CD4-positive, CD25-positive, alpha-beta regulatory T cell (primary cell): ENCODE measurements at regions not wholly inside any gene's neighbourhood (a gene's known extent, or its start where the extent isn't known, plus 50 kb on each side); places are given as distances from the start of the nearest gene placed in this dataset.

Experiments used
- ATAC-seq, 2 donors: fragments of 150-1000 bp; cut with Tn5 transposase; one replicate each; pipeline ENCODE4 v1.10.0; 2021; ENCODE audit warnings: low read depth in 2 of 2, moderate number of reproducible peaks in 2 of 2, moderate library complexity in 1 of 2
- DNase-seq, 3 donors: peaks; one replicate each; pipeline versions ENCODE4 v3.0.0 to v3.0.0-alpha.2; 2012 to 2022; ENCODE audit warnings: mixed read lengths in 1 of 3
- H3K27ac ChIP-seq: one replicate; pipeline ENCODE4 v1.7.0; 2013; ENCODE audit warnings: mild to moderate bottlenecking, low read length; ENCODE audit not compliant: insufficient read depth, poor library complexity, severe bottlenecking
- H3K27me3 ChIP-seq: one replicate; pipeline ENCODE4 v1.7.0; 2013; ENCODE audit warnings: low read length; ENCODE audit not compliant: control insufficient read depth, insufficient read depth
- H3K36me3 ChIP-seq: one replicate; pipeline ENCODE4 v1.7.0; 2013; ENCODE audit warnings: mild to moderate bottlenecking, low read length, moderate library complexity; ENCODE audit not compliant: control insufficient read depth, insufficient read depth
- H3K4me1 ChIP-seq: 2 replicates; pipeline ENCODE4 v1.7.0; 2013; ENCODE audit warnings: mild to moderate bottlenecking, low read length; ENCODE audit not compliant: insufficient read depth, control insufficient read depth, poor library complexity, severe bottlenecking
- H3K4me3 ChIP-seq: one replicate; pipeline ENCODE4 v1.7.0; 2013; ENCODE audit warnings: low read depth, mild to moderate bottlenecking, low read length, moderate library complexity
- H3K9me3 ChIP-seq, 2 experiments: 1 replicate in 1 of 2; 2 replicates in 1 of 2; pipeline ENCODE4 v1.7.0; 2013; ENCODE audit warnings: low read length in 2 of 2, mild to moderate bottlenecking in 1 of 2, moderate library complexity in 1 of 2; ENCODE audit not compliant: control insufficient read depth in 2 of 2
- H3K27ac Mint-ChIP-seq, 3 donors: one replicate each; pipeline ENCODE4 v1.8.0; 2020 to 2022; ENCODE audit warnings: mild to moderate bottlenecking in 3 of 3, mixed read lengths in 3 of 3, moderate library complexity in 2 of 3
- H3K27me3 Mint-ChIP-seq: one replicate; pipeline ENCODE4 v1.8.0; 2022; ENCODE audit warnings: mild to moderate bottlenecking, mixed read lengths
- H3K36me3 Mint-ChIP-seq: one replicate; pipeline ENCODE4 v1.8.0; 2020; ENCODE audit warnings: mixed read lengths
- H3K4me1 Mint-ChIP-seq, 4 donors: one replicate each; pipeline ENCODE4 v1.8.0; 2020 to 2022; ENCODE audit warnings: mixed read lengths in 4 of 4, mild to moderate bottlenecking in 1 of 4
- H3K4me3 Mint-ChIP-seq, 4 donors: one replicate each; pipeline ENCODE4 v1.8.0; 2020 to 2022; ENCODE audit warnings: mild to moderate bottlenecking in 4 of 4, mixed read lengths in 4 of 4, moderate library complexity in 3 of 4
- H3K9me3 Mint-ChIP-seq, 7 donors: one replicate each; pipeline ENCODE4 v1.8.0; 2020 to 2022; ENCODE audit warnings: mixed read lengths in 7 of 7, mild to moderate bottlenecking in 3 of 7, moderate library complexity in 2 of 7

DNA sequence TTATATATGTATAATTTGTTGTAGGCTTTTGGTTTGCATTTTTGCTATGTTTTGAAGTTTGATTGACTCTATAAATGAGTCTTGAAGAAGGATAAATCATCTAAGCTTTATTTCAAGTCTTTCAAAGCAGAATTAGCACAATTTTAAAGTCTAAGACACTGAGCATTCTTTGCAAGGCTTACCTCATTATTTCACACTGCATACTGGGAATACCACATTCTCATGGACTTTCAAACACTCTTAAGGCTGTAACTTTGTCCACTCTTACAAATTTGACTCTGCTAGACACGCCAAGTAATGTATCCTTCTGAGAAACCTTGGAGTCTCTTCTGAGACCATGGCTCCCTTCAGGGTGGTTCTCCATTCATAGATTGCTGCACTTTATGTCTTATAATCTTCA lies 281.3 kb upstream of the COL8A1 start:
- peaks cover 0 to 5% (median 0%) of the 10 kb centered on the region in 4 donors for H3K4me1 Mint-ChIP-seq
- Histone ChIP-seq H3K4me3 (no peak overlapping the region), H3K27me3 (no peaks in the 10 kb centered on the region), H3K9me3 (no peaks in the 10 kb centered on the region), H3K27ac (no peak overlapping the region), H3K36me3 (no peaks in the 10 kb centered on the region), H3K4me1 (no peaks in the 10 kb centered on the region)
- H3K36me3 Mint-ChIP-seq = no peaks in the 10 kb centered on the region
- H3K9me3 Mint-ChIP-seq = peaks cover 0 to 7% (median 2%) of the 10 kb centered on the region in 7 donors
- ATAC-seq (no peak), DNase-seq (no peak)
- no peak overlapping the region for H3K27ac Mint-ChIP-seq
- H3K4me3 Mint-ChIP-seq = no peak overlapping the region
- H3K27me3 Mint-ChIP-seq = no peaks in the 10 kb centered on the region

- H3K27me3 Mint-ChIP-seq = no peaks in the 10 kb centered on the region
- H3K36me3 Mint-ChIP-seq = no peaks in the 10 kb centered on the region
- ATAC-seq = no peak
Observed at GRCh38 chr3:99356696-99357095, 281.7 kb upstream of the COL8A1 start.

DNA sequence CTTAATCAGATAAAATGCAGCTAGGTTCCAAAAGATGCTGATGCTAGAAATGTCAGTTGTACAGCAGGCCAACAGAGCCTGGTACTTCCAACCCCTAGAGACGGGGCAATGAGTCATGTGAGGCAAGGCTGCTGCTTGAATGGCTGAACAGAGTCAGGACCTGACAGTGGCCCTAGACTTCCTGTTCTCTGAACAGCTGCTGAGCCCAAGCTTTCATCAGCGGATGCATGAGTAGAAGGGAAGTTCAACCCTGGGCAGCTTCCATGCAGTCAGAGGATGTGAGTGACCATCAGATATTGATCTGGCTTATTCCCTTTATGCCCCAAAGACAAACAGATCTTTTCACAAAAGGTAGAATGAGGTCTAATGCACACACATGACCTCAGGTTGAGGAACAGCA lies 282.9 kb upstream of the COL8A1 start:
- Mint-ChIP-seq H3K4me1 (no peaks in the 10 kb centered on the region), H3K27me3 (no peaks in the 10 kb centered on the region), H3K9me3 (peaks cover 0 to 7% (median 3%) of the 10 kb centered on the region in 7 donors), H3K27ac (no peak overlapping the region), H3K36me3 (no peaks in the 10 kb centered on the region), H3K4me3 (no peak overlapping the region)
- ATAC-seq (no peak), DNase-seq (no peak)
- Histone ChIP-seq H3K4me1 (no peaks in the 10 kb centered on the region), H3K4me3 (no peak overlapping the region), H3K27me3 (no peaks in the 10 kb centered on the region), H3K27ac (no peak overlapping the region), H3K36me3 (no peaks in the 10 kb centered on the region), H3K9me3 (no peaks in the 10 kb centered on the region)

More at GRCh38 chr3:99356696-99357095, 281.7 kb upstream of the COL8A1 start:
- no peak for DNase-seq
- H3K27ac ChIP-seq = no peak overlapping the region
- Mint-ChIP-seq H3K9me3 (peaks cover 0 to 7% (median 3%) of the 10 kb centered on the region in 7 donors), H3K4me1 (peaks cover 0 to under 1% (median 0%) of the 10 kb centered on the region in 4 donors), H3K27ac (no peak overlapping the region), H3K4me3 (no peak overlapping the region)
- H3K27me3 ChIP-seq = no peaks in the 10 kb centered on the region
- H3K9me3 ChIP-seq = no peaks in the 10 kb centered on the region
- no peak overlapping the region for H3K4me3 ChIP-seq
- H3K36me3 ChIP-seq = no peaks in the 10 kb centered on the region
- H3K4me1 ChIP-seq = no peaks in the 10 kb centered on the region

GRCh38 chr3:99352811-99353210 lies 285.6 kb upstream of the COL8A1 start:
- Histone ChIP-seq H3K4me3 (no peak overlapping the region), H3K27ac (no peak overlapping the region), H3K36me3 (no peaks in the 10 kb centered on the region), H3K4me1 (no peaks in the 10 kb centered on the region), H3K27me3 (no peaks in the 10 kb centered on the region), H3K9me3 (no peaks in the 10 kb centered on the region)
- ATAC-seq (no peak), DNase-seq (no peak)
- Mint-ChIP-seq H3K4me3 (no peak overlapping the region), H3K36me3 (no peaks in the 10 kb centered on the region), H3K27ac (no peak overlapping the region), H3K4me1 (no peaks in the 10 kb centered on the region), H3K27me3 (no peaks in the 10 kb centered on the region), H3K9me3 (peaks cover 0 to 5% (median 2%) of the 10 kb centered on the region in 7 donors)

- no peaks in the 10 kb centered on the region for H3K27me3 Mint-ChIP-seq
- H3K4me3 ChIP-seq = no peak overlapping the region
- no peak overlapping the region for H3K27ac ChIP-seq
- peaks cover 0 to 5% (median 2%) of the 10 kb centered on the region in 7 donors for H3K9me3 Mint-ChIP-seq
- no peaks in the 10 kb centered on the region for H3K36me3 ChIP-seq
- ATAC-seq (no peak), DNase-seq (no peak)
- no peak overlapping the region for H3K27ac Mint-ChIP-seq
- no peaks in the 10 kb centered on the region for H3K4me1 ChIP-seq
- no peaks in the 10 kb centered on the region for H3K4me1 Mint-ChIP-seq
- H3K4me3 Mint-ChIP-seq = no peak overlapping the region
- no peaks in the 10 kb centered on the region for H3K9me3 ChIP-seq
- H3K36me3 Mint-ChIP-seq = no peaks in the 10 kb centered on the region
- H3K27me3 ChIP-seq = no peaks in the 10 kb centered on the region
Observed at GRCh38 chr3:99351122-99351521, 287.3 kb upstream of the COL8A1 start.

DNA sequence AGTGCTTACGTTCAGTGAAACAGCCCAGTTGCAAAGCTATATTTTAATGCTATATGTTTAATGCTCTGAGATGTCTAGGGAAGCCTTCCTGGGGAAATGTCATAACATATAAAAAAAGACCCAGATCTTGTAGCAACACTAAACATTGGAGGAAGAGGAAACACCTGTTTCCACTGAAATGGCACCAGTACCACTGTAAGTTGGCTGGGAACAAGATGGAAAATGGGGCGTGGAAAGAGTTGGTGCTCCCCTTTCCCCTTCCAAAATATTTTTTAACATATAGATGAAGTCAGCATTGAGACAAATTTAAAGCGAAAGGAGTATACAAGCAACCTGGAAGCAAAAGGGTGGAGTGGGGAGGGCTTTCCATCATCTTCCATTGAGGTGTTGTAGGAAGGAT lies 289.9 kb upstream of the COL8A1 start:
- no peaks in the 10 kb centered on the region for H3K27me3 ChIP-seq
- Mint-ChIP-seq H3K4me3 (no peak overlapping the region), H3K27me3 (no peaks in the 10 kb centered on the region), H3K27ac (no peak overlapping the region), H3K9me3 (peaks cover 0 to 5% (median 2%) of the 10 kb centered on the region in 7 donors), H3K4me1 (no peaks in the 10 kb centered on the region), H3K36me3 (no peaks in the 10 kb centered on the region)
- no peaks in the 10 kb centered on the region for H3K9me3 ChIP-seq
- no peak overlapping the region for H3K27ac ChIP-seq
- no peak overlapping the region for H3K4me3 ChIP-seq
- no peaks in the 10 kb centered on the region for H3K36me3 ChIP-seq
- H3K4me1 ChIP-seq = no peaks in the 10 kb centered on the region
- no peak for DNase-seq
- ATAC-seq = no peak

DNA sequence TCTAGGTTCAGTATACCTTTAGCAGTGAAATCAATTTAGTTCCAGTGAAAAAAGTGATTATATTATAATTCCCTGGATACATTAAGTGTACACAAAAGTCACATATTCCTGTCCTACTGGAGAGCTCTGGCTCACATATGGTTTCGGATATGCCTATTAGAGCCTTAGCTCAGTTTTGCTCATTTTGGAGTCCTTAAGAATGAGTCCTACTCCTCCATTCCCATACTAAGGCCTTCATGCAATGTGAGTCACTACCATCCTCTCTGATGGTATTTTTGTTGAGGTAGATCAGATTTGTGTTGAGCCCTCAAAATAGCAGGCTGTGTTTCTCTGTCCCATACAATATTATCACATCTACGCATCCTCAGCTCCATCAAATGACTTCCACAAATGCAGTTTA lies 294.2 kb upstream of the COL8A1 start:
- peaks cover 0 to 11% (median 3%) of the 10 kb centered on the region in 7 donors for H3K9me3 Mint-ChIP-seq
- no peaks in the 10 kb centered on the region for H3K27me3 Mint-ChIP-seq
- H3K4me3 Mint-ChIP-seq = no peak overlapping the region
- Histone ChIP-seq H3K27me3 (no peaks in the 10 kb centered on the region), H3K27ac (no peak overlapping the region), H3K4me3 (no peak overlapping the region), H3K36me3 (no peaks in the 10 kb centered on the region), H3K4me1 (no peaks in the 10 kb centered on the region), H3K9me3 (no peaks in the 10 kb centered on the region)
- no peaks in the 10 kb centered on the region for H3K4me1 Mint-ChIP-seq
- no peak for ATAC-seq
- H3K36me3 Mint-ChIP-seq = no peaks in the 10 kb centered on the region
- DNase-seq = no peak
- no peak overlapping the region for H3K27ac Mint-ChIP-seq

- H3K4me3 Mint-ChIP-seq = no peak overlapping the region
Observed at GRCh38 chr3:99342383-99342782, 296.0 kb upstream of the COL8A1 start.

More at GRCh38 chr3:99342383-99342782, 296.0 kb upstream of the COL8A1 start:
- Mint-ChIP-seq H3K27ac (no peak overlapping the region), H3K9me3 (peaks cover 0 to 10% (median 3%) of the 10 kb centered on the region in 7 donors), H3K4me1 (no peaks in the 10 kb centered on the region), H3K27me3 (no peaks in the 10 kb centered on the region), H3K36me3 (no peaks in the 10 kb centered on the region)
- no peak overlapping the region for H3K27ac ChIP-seq
- no peaks in the 10 kb centered on the region for H3K9me3 ChIP-seq
- no peak for DNase-seq
- H3K4me3 ChIP-seq = no peak overlapping the region
- H3K4me1 ChIP-seq = no peaks in the 10 kb centered on the region
- H3K27me3 ChIP-seq = no peaks in the 10 kb centered on the region
- no peaks in the 10 kb centered on the region for H3K36me3 ChIP-seq
- ATAC-seq = no peak
